H1 (cell line): ENCODE measurements at regions not wholly inside any gene's neighbourhood (a gene's known extent, or its start where the extent isn't known, plus 50 kb on each side); places are given as distances from the start of the nearest gene placed in this dataset.

Source experiments
- CTCF ChIA-PET: fragments of 300-600 bp; sonication (Branson Sonifier 250); formaldehyde crosslinking; loops from one replicate; lab custom pipeline; 2021; ENCODE audit not compliant: partially characterized antibody; lab: Charles Lee
- POLR2A ChIA-PET: fragments of 300-600 bp; sonication (Branson Sonifier 250); formaldehyde crosslinking; loops from one replicate; lab custom pipeline; 2021; ENCODE audit warnings: inconsistent platforms; ENCODE audit not compliant: partially characterized antibody; lab: Charles Lee
- DNase-seq, 2 experiments: peaks; one replicate each; pipeline versions ENCODE4 v3.0.0 to v3.0.0-alpha.2; 2010 to 2022; ENCODE audit warnings: low spot score in 2 of 2, low read depth in 1 of 2, mixed read lengths in 1 of 2
- FAIRE-seq: peaks from 2 replicates; lab custom pipeline; 2011; peaks lifted over from hg19 to GRCh38; lab: Jason Lieb, UNC
- H2AFZ ChIP-seq: 2 replicates; pipeline ENCODE4 v1.8.1; 2012; ENCODE audit warnings: low read length, inconsistent platforms
- H2AK5ac ChIP-seq: 2 replicates; pipeline ENCODE4 v1.6.1; 2013; ENCODE audit warnings: low read depth, low read length
- H2BK120ac ChIP-seq: replicated peaks from 2 replicates; pipeline ENCODE3; 2013; ENCODE audit warnings: low read depth, low read length, inconsistent platforms
- H2BK12ac ChIP-seq: 2 replicates; pipeline ENCODE4 v1.6.1; 2013; ENCODE audit warnings: low read depth, low read length
- H2BK15ac ChIP-seq: 2 replicates; pipeline ENCODE4 v1.6.1; 2013; ENCODE audit warnings: low read length
- H2BK20ac ChIP-seq: 2 replicates; pipeline ENCODE4 v1.6.1; 2013; ENCODE audit warnings: low read length
- H2BK5ac ChIP-seq: 2 replicates; pipeline ENCODE4 v1.6.1; 2013; ENCODE audit warnings: low read depth, low read length
- H3K14ac ChIP-seq: 2 replicates; pipeline ENCODE4 v1.6.1; 2013; ENCODE audit warnings: inconsistent platforms; ENCODE audit not compliant: insufficient read length
- H3K18ac ChIP-seq: 2 replicates; pipeline ENCODE4 v1.6.1; 2013; ENCODE audit warnings: low read length; ENCODE audit errors: extremely low read depth
- H3K23ac ChIP-seq: 2 replicates; pipeline ENCODE4 v1.6.1; 2013; ENCODE audit warnings: inconsistent platforms; ENCODE audit not compliant: insufficient read length
- H3K23me2 ChIP-seq: 2 replicates; pipeline ENCODE4 v1.6.1; 2013; ENCODE audit warnings: low read depth, low read length
- H3K27ac ChIP-seq: 2 replicates; pipeline ENCODE4 v1.6.1; 2011; ENCODE audit warnings: low read depth, low read length, inconsistent platforms
- H3K27me3 ChIP-seq, 4 experiments: replicated peaks in 1 of 4; 1 replicate in 1 of 4; 2 replicates in 3 of 4; pipeline versions ENCODE4 v1.6.1 to v1.8.1; 2011 to 2013; ENCODE audit warnings: low read length in 3 of 4, mild to moderate bottlenecking in 3 of 4, inconsistent platforms in 2 of 4, mixed read lengths in 2 of 4, moderate library complexity in 1 of 4; ENCODE audit not compliant: control insufficient read depth in 3 of 4, insufficient read depth in 3 of 4; ENCODE audit errors: extremely low read depth in 1 of 4
- H3K36me3 ChIP-seq, 4 experiments: 2 replicates each; pipeline versions ENCODE4 v1.6.1 to v1.8.1; 2011 to 2013; ENCODE audit warnings: mild to moderate bottlenecking in 4 of 4, low read length in 3 of 4, moderate library complexity in 2 of 4, control low read depth in 1 of 4, inconsistent platforms in 1 of 4; ENCODE audit not compliant: insufficient read depth in 4 of 4, control insufficient read depth in 2 of 4
- H3K4ac ChIP-seq: replicated peaks from 2 replicates; pipeline ENCODE3; 2013; ENCODE audit warnings: low read length, low read depth, mixed read lengths, inconsistent platforms; ENCODE audit not compliant: insufficient read length
- H3K4me1 ChIP-seq, 4 experiments: replicated peaks in 1 of 4; 1 replicate in 1 of 4; 2 replicates in 3 of 4; pipeline versions ENCODE4 v1.6.1 to v1.8.1; 2011 to 2013; ENCODE audit warnings: low read length in 3 of 4, inconsistent platforms in 2 of 4, mixed read lengths in 1 of 4; ENCODE audit not compliant: insufficient read depth in 4 of 4, control insufficient read depth in 3 of 4
- H3K4me2 ChIP-seq, 2 experiments: 2 replicates each; pipeline versions ENCODE4 v1.6.1 to v1.8.1; 2011 to 2013; ENCODE audit warnings: low read depth in 2 of 2, low read length in 2 of 2, control low read depth in 1 of 2, inconsistent platforms in 1 of 2, mild to moderate bottlenecking in 1 of 2; ENCODE audit not compliant: insufficient read depth in 1 of 2
- H3K4me3 ChIP-seq, 4 experiments: fragments of 200-600, 300-600 bp in 1 of 4; sonication (generic), shearing (Covaris generic), sonication (Bioruptor Twin) in 1 of 4; 2 replicates each; pipeline versions ENCODE4 v1.5.1 to v1.8.1; 2011 to 2016; ENCODE audit warnings: low read length in 4 of 4, low read depth in 3 of 4, control low read depth in 2 of 4, inconsistent platforms in 2 of 4, mild to moderate bottlenecking in 2 of 4, mixed read lengths in 1 of 4, moderate library complexity in 1 of 4; ENCODE audit not compliant: insufficient read depth in 2 of 4; ENCODE audit errors: extremely low read depth in 1 of 4
- H3K56ac ChIP-seq: replicated peaks from 2 replicates; pipeline ENCODE3; 2013; ENCODE audit warnings: low read depth, mild to moderate bottlenecking, mixed read lengths, low read length, inconsistent platforms; ENCODE audit not compliant: insufficient read length
- H3K79me1 ChIP-seq: 2 replicates; pipeline ENCODE4 v1.6.1; 2013; ENCODE audit warnings: low read depth, low read length, control low read depth
- H3K79me2 ChIP-seq, 2 experiments: 2 replicates each; pipeline versions ENCODE4 v1.6.1 to v1.8.1; 2012 to 2013; ENCODE audit warnings: low read length in 2 of 2, mild to moderate bottlenecking in 2 of 2, inconsistent platforms in 1 of 2; ENCODE audit not compliant: insufficient read depth in 2 of 2, control insufficient read depth in 1 of 2
- H3K9ac ChIP-seq, 4 experiments: replicated peaks in 1 of 4; 1 replicate in 1 of 4; 2 replicates in 3 of 4; pipeline versions ENCODE4 v1.6.1 to v1.8.1; 2011 to 2013; ENCODE audit warnings: low read depth in 3 of 4, low read length in 3 of 4, control low read depth in 2 of 4, mild to moderate bottlenecking in 2 of 4, moderate library complexity in 2 of 4, inconsistent platforms in 1 of 4; ENCODE audit errors: extremely low read depth in 1 of 4
- H3K9me3 ChIP-seq, 2 experiments: 2 replicates each; pipeline versions ENCODE4 v1.6.1 to v1.8.1; 2012 to 2013; ENCODE audit warnings: mild to moderate bottlenecking in 2 of 2, moderate library complexity in 2 of 2, control low read depth in 1 of 2, inconsistent platforms in 1 of 2, low read depth in 1 of 2, low read length in 1 of 2, mixed read lengths in 1 of 2; ENCODE audit not compliant: insufficient read depth in 2 of 2
- H4K20me1 ChIP-seq, 2 experiments: replicated peaks in 1 of 2; 2 replicates each; pipeline versions ENCODE3 to v1.8.1; 2011 to 2013; ENCODE audit warnings: inconsistent platforms in 2 of 2, low read length in 2 of 2, mild to moderate bottlenecking in 1 of 2; ENCODE audit not compliant: insufficient read depth in 2 of 2, control insufficient read depth in 1 of 2
- H4K5ac ChIP-seq: 2 replicates; pipeline ENCODE4 v1.6.1; 2013; ENCODE audit warnings: low read length, low read depth, mixed read lengths, inconsistent platforms; ENCODE audit not compliant: insufficient read length
- H4K8ac ChIP-seq: 2 replicates; pipeline ENCODE4 v1.8.0; 2013; ENCODE audit warnings: mild to moderate bottlenecking, moderate library complexity, low read length, inconsistent platforms; ENCODE audit not compliant: insufficient read depth; ENCODE audit errors: extremely low read depth
- H4K91ac ChIP-seq: replicated peaks from 2 replicates; pipeline ENCODE3; 2013; ENCODE audit warnings: low read length, mixed read lengths, inconsistent platforms; ENCODE audit not compliant: insufficient read length
- BACH1 ChIP-seq: IDR thresholded peaks from 2 replicates; pipeline ENCODE4 v1.6.1; 2012; ENCODE audit warnings: low read length, improper control_type of control experiment
- BRCA1 ChIP-seq: IDR thresholded peaks from 2 replicates; pipeline ENCODE4 v1.6.1; 2012; ENCODE audit warnings: low read depth, low read length, improper control_type of control experiment
- KDM4A ChIP-seq: IDR thresholded peaks from one replicate; pipeline ENCODE4 v1.7.1; 2012; ENCODE audit warnings: low read depth, mild to moderate bottlenecking, moderate library complexity, low read length, inconsistent platforms; ENCODE audit not compliant: severe bottlenecking
- KDM5A ChIP-seq: fragments of 200-600 bp; IDR thresholded peaks from 2 replicates; pipeline ENCODE4 v1.7.1; 2012; ENCODE audit warnings: mild to moderate bottlenecking, low read length, inconsistent platforms, mixed read lengths
- SP4 ChIP-seq: IDR thresholded peaks from 2 replicates; pipeline ENCODE4 v1.6.1; 2012; ENCODE audit warnings: low read length, inconsistent platforms
- WGBS, 2 experiments: shearing (Covaris generic) in 1 of 2; methylation state at CpG; one replicate each; pipeline versions ENCODE4 v1.1.6 to v1.1.7; 2013 to 2015; ENCODE audit warnings: low lambda C conversion rate in 2 of 2, mixed read lengths in 2 of 2, inconsistent platforms in 1 of 2, low coverage in 1 of 2, missing lambda C conversion rate in 1 of 2; ENCODE audit not compliant: insufficient replicate concordance in 2 of 2, insufficient coverage in 1 of 2, insufficient read length in 1 of 2; ENCODE audit errors: extremely low coverage in 1 of 2, missing lambda C conversion rate in 1 of 2; 5-methylcytosine and 5-hydroxymethylcytosine counted together

DNA sequence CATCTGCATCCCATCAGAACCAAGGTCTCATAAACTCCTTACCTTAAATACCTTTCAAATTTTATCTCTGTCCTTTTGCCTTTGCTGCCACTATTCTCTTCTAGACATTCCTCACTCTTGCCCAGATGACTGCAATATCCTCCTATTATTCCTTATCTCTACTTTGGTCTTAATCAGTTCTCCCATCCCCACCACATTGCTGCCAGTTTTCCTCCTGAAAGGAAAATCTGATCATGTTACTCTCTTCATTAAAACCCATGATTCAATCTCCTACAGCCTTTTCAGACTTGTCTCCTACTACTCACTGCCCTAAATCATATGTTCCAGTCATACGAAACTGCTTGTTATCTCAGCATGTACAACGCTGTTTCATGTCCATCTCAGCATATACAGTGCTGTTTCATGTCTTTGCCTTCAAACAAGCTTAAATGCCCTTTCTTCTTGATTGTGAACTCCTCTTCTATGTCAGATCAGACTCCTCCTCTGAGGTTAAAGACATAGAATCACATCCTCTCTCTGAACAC, 152.6 kb upstream of the FST start:
- H2BK20ac ChIP-seq, result no peak overlapping the region
- no peak overlapping the region for H3K18ac ChIP-seq
- CTCF ChIA-PET, result interaction anchor here (3.4 kb wide), 1 partner anchor 8 kb away, joined by 18 read pairs; no protein-coding TSS in a partner anchor
- TF ChIP-seq BRCA1 (no peak), BACH1 (no peak), KDM4A (no peak), KDM5A (no peak), SP4 (no peak)
- 82% methylated on average over 2 of the region's 2 CpGs; no CpG with 5 or more reads in 1 of the 2 experiments for WGBS, 2 experiments
- H2BK15ac ChIP-seq, result no peak overlapping the region
- no peak overlapping the region for H2AK5ac ChIP-seq
- H3K36me3 ChIP-seq, result no peaks in the 10 kb centered on the region
- no peaks in the 10 kb centered on the region for H4K20me1 ChIP-seq
- H3K4ac ChIP-seq, result no peak overlapping the region
- no peak overlapping the region for H4K91ac ChIP-seq
- no peaks in the 10 kb centered on the region for H3K4me1 ChIP-seq
- no peak overlapping the region for H4K5ac ChIP-seq
- POLR2A ChIA-PET, result no interaction called here
- no peak overlapping the region for H2BK12ac ChIP-seq
- H3K4me3 ChIP-seq, result no peak overlapping the region
- H3K23me2 ChIP-seq, result peaks cover 3% of the 10 kb centered on the region; the same call in 1 of the 2 replicates
- H4K8ac ChIP-seq, result no peak overlapping the region
- no peak overlapping the region for H3K27ac ChIP-seq
- FAIRE-seq, result no peak
- no peak overlapping the region for H2AFZ ChIP-seq
- H3K79me2 ChIP-seq, result no peaks in the 10 kb centered on the region
- H2BK120ac ChIP-seq, result no peak overlapping the region
- DNase-seq, result no peak
- H3K14ac ChIP-seq, result no peak overlapping the region
- no peak overlapping the region for H3K4me2 ChIP-seq
- no peaks in the 10 kb centered on the region for H3K9me3 ChIP-seq
- H3K27me3 ChIP-seq, result peaks cover 0 to 1% (median 0%) of the 10 kb centered on the region in 4 experiments; a peak in 1 of 7 replicates
- no peak overlapping the region for H3K56ac ChIP-seq
- no peak overlapping the region for H3K23ac ChIP-seq
- H2BK5ac ChIP-seq, result no peak overlapping the region
- no peaks in the 10 kb centered on the region for H3K79me1 ChIP-seq
- no peak overlapping the region for H3K9ac ChIP-seq
